K562 (cell line): ENCODE measurements at regions not wholly inside any gene's neighbourhood (a gene's known extent, or its start where the extent isn't known, plus 50 kb on each side); places are given as distances from the start of the nearest gene placed in this dataset.

Experiments
- MGA ChIP-seq: fragments of 450-650 bp; IDR thresholded peaks from 2 replicates; pipeline ENCODE4 v1.6.1; 2016; ENCODE audit warnings: mild to moderate bottlenecking, moderate library complexity

- no peak for TF ChIP-seq MGA
- TF ChIP-seq, all 486 proteins: peak for 0
Observed at GRCh38 chr5:6910950-6911349, 197.7 kb downstream of the TENT4A start (continued).
